ENCODE measurements at regions not wholly inside any gene's neighbourhood (a gene's known extent, or its start where the extent isn't known, plus 50 kb on each side); places are given as distances from the start of the nearest gene placed in this dataset.
A peak's percentile ranks its signal among the peaks of the same experiment; 100 is the strongest.
"Not testable (repeated sequence)": the region's sequence is repeated elsewhere in the genome, so short reads cannot be mapped to it uniquely, and the experiment has no call there.

DNA sequence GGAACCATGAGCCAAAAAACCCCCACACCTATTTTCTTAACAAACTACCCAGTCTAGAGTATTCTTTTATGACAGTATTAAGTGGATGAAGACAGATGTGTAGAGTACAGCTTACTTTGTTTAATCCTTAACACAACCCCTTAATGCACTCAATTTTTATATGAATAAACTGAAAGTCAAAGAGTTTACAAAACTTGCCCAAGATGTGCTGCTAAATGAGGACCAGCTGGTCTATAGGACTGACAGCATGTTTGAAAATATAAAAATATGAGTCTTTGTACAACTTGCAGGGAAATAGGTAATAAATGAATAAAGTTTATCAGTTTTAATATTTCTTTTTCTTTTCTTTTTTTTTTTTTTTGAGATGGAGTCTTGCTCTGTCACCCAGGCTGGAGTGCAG is 102.3 kb downstream of the ZFY start:
- H3K4me3 ChIP-seq (replicated peaks in 1 of 2; ENCODE audit: low read depth in 2 of 2, low read length in 2 of 2) = no peak overlapping the region
- TF ChIP-seq, protein P1, sequence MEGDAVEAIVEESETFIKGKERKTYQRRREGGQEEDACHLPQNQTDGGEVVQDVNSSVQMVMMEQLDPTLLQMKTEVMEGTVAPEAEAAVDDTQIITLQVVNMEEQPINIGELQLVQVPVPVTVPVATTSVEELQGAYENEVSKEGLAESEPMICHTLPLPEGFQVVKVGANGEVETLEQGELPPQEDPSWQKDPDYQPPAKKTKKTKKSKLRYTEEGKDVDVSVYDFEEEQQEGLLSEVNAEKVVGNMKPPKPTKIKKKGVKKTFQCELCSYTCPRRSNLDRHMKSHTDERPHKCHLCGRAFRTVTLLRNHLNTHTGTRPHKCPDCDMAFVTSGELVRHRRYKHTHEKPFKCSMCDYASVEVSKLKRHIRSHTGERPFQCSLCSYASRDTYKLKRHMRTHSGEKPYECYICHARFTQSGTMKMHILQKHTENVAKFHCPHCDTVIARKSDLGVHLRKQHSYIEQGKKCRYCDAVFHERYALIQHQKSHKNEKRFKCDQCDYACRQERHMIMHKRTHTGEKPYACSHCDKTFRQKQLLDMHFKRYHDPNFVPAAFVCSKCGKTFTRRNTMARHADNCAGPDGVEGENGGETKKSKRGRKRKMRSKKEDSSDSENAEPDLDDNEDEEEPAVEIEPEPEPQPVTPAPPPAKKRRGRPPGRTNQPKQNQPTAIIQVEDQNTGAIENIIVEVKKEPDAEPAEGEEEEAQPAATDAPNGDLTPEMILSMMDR (IDR thresholded peaks at IDR 0.05; ENCODE audit: low read depth, low read length) = no peak
- DNase-seq (ENCODE audit: low read depth in 2 of 2) = no peak

DNA sequence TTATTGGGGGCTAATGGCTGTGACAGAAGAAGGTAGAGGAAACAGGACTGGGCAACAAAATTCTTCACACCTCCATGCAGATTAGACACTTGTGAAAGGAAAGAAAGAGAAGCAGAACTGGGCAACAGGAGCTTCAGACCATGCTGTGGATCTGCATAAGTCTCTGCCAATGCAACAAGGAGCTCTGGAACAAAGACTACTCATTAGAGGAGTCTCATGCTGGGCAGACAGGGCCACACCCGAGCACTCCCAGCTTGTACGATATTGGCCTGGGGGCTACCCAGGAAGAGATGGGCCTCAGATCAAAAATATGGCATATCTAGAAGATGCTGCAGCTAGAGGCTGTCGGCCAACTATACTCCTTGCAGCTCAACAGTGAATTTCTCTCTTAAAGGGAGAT is 105.2 kb downstream of the ZFY start:
- DNase-seq (ENCODE audit: low read depth in 2 of 2) = no peak
- H3K4me3 ChIP-seq (replicated peaks in 1 of 2; ENCODE audit: low read depth in 2 of 2, low read length in 2 of 2) = no peak overlapping the region
- TF ChIP-seq, protein P1 (IDR thresholded peaks at IDR 0.05; ENCODE audit: low read depth, low read length) = no peak

DNA sequence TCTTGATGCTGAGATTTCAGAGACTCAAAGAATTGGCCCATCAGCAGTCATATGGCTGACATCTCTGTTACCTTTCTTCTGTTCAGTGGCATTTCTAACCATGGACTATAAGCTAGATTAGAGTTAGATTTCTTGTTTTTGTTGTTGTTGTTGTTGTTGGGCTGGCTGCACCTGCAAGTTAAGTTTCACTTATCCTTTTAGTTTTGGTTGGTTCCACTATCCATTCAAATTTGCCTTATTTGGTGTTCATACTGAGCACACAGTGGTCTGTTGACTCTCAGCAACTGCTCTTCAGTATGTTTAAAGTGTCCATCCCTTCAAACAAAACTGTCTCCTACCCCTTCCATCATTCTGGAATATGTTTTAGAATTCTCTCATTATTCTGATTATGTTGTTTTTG is 106.8 kb downstream of the ZFY start:
- DNase-seq (ENCODE audit: low read depth in 2 of 2) = no peak
- TF ChIP-seq, protein P1 (IDR thresholded peaks at IDR 0.05; ENCODE audit: low read depth, low read length) = no peak
- H3K4me3 ChIP-seq (replicated peaks in 1 of 2; ENCODE audit: low read depth in 2 of 2, low read length in 2 of 2) = no peak overlapping the region

DNA sequence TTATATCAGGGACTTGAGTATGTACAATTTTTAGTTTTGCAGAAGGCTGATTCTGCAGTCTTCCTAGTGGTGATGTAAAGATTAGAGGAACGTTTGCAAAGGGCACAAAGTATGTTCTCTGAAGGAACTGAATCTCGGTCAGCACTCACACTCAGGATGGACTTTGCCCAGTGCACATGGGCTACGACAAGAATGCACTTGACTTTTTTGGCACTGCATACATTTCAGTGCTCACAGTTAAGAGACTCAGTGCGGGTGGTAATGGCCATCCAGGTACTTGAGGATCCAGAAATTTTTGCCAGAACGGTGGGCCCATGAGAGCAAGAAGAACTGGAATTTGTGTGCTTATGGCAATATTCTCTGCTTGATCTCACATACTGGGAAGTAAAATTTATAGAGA is 107.7 kb downstream of the ZFY start:
- TF ChIP-seq, protein P1 (IDR thresholded peaks at IDR 0.05; ENCODE audit: low read depth, low read length) = no peak
- no peak for DNase-seq (ENCODE audit: low read depth in 2 of 2)
- no peak overlapping the region for H3K4me3 ChIP-seq (replicated peaks in 1 of 2; ENCODE audit: low read depth in 2 of 2, low read length in 2 of 2)

DNA sequence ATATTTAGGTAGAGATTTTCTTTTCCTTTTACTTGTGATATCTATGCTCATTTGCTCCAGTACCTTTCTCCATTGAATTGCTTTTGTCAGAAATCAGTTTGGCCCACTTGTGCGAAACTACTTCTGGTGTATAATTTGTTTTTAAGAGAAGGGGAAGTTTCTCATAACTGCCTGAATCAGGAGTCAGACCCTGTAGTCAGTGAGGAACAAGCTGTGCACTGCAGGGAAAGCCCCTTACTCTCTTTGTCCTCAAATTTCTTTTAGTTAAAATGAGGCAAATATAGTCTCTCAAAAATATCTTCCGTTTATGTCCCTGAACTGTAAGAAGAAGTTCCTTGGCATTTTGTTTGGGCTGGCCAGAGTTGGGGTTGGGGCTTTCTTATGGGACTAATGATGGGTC is 109.9 kb downstream of the ZFY start:
- no peak for DNase-seq (ENCODE audit: low read depth in 2 of 2)
- TF ChIP-seq, protein P1 (IDR thresholded peaks at IDR 0.05; ENCODE audit: low read depth, low read length) = no peak
- no peak overlapping the region for H3K4me3 ChIP-seq (replicated peaks in 1 of 2; ENCODE audit: low read depth in 2 of 2, low read length in 2 of 2)

DNA sequence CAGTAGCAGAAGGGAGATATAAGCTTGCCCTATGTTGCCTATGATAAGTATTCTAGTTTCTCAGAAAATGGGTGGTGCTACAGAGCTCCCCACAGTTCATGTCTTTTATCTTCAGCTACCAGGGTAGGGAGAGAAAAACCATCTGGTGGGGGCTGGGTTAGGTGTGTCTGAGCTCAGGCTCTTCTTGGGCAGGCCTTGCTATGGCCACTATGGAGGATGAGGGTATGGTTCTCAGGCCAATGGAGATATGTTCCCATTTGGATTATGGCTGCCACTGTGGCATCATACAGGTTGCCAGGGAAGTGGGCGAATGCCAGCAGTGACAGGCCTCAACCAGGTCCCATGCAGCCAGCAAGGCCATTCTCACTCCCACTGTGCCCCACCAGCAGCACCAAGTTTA is 120.3 kb downstream of the ZFY start:
- not testable (repeated sequence) for H3K4me3 ChIP-seq (replicated peaks in 1 of 2; ENCODE audit: low read depth in 2 of 2, low read length in 2 of 2); DNase-seq (ENCODE audit: low read depth in 2 of 2)

DNA sequence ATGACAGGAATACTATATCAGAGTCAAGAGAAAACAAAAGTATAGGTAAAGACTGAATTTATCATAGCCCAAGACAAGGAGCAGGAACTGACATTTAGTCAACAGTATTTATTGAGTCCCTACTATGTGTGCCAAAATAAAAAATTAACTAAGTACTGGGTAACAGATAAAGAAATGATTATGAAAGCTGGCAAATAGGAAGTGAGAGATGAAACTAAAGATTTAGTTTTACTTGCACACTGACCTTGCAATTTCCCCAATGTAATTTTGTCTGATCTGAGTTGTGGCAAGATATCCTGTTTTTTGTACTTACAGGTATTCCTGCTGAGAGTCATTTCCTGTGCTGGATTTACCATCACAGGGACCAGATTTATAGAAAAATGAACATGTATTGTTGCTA is 123.2 kb downstream of the ZFY start:
- H3K4me3 ChIP-seq (replicated peaks in 1 of 2; ENCODE audit: low read depth in 2 of 2, low read length in 2 of 2) = not testable (repeated sequence)

DNA sequence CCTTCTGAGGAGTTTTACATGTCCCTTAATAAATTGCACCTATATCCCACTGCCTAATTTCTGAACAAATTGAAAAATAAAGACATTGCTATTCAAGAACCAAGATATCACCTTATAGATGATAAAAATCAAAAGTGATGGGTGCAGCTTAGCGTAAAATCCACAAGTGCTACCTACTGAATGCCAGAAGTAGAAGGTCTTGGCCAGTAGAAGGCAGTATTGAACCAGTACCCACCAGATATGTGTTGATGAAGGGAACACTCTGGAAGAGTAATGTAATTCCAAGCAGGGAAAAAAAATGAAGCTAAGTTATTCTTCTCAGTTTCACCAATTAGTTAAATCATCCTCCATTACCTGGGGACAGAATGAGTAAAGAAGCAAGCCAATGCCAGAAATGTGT is 125.5 kb downstream of the ZFY start:
- DNase-seq (ENCODE audit: low read depth in 2 of 2) = peak in 1 of 2 donors; percentile 9
- H3K4me3 ChIP-seq (replicated peaks in 1 of 2; ENCODE audit: low read depth in 2 of 2, low read length in 2 of 2) = not testable (repeated sequence)

More for the DNA sequence above, 123.2 kb downstream of the ZFY start:
- not testable (repeated sequence) for DNase-seq (ENCODE audit: low read depth in 2 of 2)

DNA sequence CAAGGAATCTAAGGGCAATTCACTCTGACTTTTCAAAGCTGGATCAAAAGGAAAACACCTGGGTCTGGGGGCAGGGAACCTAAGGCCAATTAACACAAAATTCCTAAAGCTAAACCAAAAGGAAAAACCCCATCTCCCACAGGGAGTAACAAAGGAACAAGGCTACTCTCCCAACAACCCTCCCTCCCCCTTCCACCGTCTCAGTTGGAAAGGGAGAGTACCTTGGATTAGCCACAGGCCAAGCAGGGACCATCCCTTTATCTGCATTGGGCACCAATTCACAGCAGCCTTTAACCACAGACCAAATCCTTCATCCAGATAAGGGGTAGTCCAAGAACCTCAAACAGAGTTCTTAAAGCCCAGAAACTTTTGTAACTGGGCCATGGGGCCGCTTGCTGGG is 153.0 kb downstream of the ZFY start:
- not testable (repeated sequence) for H3K4me3 ChIP-seq (replicated peaks in 1 of 2; ENCODE audit: low read depth in 2 of 2, low read length in 2 of 2); DNase-seq (ENCODE audit: low read depth in 2 of 2)

DNA sequence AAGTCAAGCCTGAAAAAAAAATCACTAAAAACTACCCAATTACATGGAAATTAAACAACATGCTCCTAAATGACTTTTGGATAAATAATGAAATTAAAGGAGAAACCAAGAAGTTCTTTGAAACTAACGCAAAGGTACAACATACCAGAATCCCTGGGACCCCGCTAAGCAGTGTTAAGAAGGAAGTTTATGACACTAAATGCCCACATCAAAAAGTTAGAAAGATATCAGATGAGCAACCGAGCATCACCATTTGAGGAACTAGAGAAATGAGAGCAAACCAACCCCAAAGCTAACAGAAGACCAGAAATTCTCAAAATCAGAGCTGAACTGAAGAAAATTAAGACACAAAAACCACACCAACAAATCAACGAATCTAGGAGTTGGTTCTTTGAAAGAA is 173.5 kb downstream of the ZFY start:
- not testable (repeated sequence) for H3K4me3 ChIP-seq (replicated peaks in 1 of 2; ENCODE audit: low read depth in 2 of 2, low read length in 2 of 2)

DNA sequence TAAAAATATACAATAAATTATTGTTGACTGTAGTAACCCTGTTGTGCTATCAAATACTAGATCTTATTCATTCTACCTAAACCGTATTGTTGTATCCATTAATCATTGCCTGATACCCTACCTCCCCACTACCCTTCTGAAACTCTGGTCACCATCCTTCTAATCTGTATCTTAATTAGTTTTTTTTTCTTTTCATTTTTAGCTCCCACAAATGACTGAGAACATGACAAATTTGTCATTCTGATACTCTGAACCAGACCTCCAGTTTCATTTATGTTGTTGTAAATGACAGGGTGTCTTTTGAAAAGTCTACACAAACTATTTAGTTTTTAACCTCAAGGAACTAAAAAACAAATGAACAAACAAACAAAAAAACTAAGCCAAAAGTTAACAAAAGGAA is 185.1 kb downstream of the ZFY start:
- not testable (repeated sequence) for DNase-seq (ENCODE audit: low read depth in 2 of 2)

More for the DNA sequence above, 173.5 kb downstream of the ZFY start:
- DNase-seq (ENCODE audit: low read depth in 2 of 2) = not testable (repeated sequence)

DNA sequence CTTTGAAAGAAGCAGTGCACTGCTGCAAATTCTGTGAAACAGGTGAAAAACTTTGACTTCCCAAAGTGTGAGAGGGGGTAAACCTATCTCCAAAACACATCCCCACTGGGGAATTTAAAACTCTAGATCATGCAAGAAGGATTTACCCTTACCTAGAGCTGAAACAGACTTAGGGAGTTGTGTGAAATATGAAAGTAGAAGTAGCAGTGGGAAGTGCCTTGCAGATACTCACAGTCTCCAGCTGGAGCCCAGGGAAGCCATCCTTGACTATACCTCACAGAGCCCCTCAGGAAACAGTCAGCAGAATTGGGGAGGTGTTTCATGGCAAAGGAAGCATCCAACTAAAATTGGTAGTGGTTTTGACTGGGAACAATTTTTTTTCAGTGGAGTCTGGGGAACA is 185.5 kb downstream of the ZFY start:
- H3K4me3 ChIP-seq (replicated peaks in 1 of 2; ENCODE audit: low read depth in 2 of 2, low read length in 2 of 2); DNase-seq (ENCODE audit: low read depth in 2 of 2): not testable (repeated sequence)

More for the DNA sequence above, 185.1 kb downstream of the ZFY start:
- not testable (repeated sequence) for H3K4me3 ChIP-seq (replicated peaks in 1 of 2; ENCODE audit: low read depth in 2 of 2, low read length in 2 of 2)

DNA sequence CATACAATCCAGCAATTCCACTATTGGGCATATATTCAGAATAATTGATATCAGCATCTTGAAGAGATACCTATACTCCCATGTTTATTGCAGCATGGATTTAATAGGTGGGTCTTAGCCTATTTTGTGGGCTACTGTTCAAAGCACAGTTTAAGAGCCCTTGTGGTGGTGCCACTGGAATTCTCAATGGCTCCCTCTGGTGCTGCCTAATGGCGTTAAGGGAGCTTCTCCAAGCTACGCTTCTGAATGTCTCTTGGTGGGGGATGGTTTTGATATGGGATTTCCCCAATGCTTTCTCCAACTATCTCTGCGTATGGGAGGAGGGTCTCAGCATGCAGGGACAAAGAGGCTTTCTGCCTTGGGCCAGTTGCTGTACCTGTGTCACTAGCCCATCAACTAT is 188.3 kb downstream of the ZFY start:
- DNase-seq (ENCODE audit: low read depth in 2 of 2); H3K4me3 ChIP-seq (replicated peaks in 1 of 2; ENCODE audit: low read depth in 2 of 2, low read length in 2 of 2): not testable (repeated sequence)
